IMR-90 (cell line): ENCODE measurements at regions not wholly inside any gene's neighbourhood (a gene's known extent, or its start where the extent isn't known, plus 50 kb on each side); places are given as distances from the start of the nearest gene placed in this dataset.

Experiments
- ATAC-seq: fragments of 200-7000 bp; cut with Tn5 transposase; 2 replicates; pipeline ENCODE4 v1.9.1; 2020; ENCODE audit warnings: low read depth, mild to moderate bottlenecking, moderate library complexity
- BruUV-seq: library from RNA; stranded (reverse); fragments of 400-500 nt; replicated peaks from 2 replicates; lab custom pipeline; 2021; lab: Mats Ljungman, UMichigan
- CTCF ChIA-PET: fragments of 300-600 bp; formaldehyde crosslinking; extraction: SDS; loops from one replicate; lab custom pipeline; 2021; ENCODE audit warnings: antibody characterized with exemption; lab: Yijun Ruan, JAX
- POLR2A ChIA-PET: fragments of 300-600 bp; sonication (Branson Sonifier 250); formaldehyde crosslinking; loops from one replicate; lab custom pipeline; 2022; ENCODE audit warnings: antibody characterized with exemption; ENCODE audit not compliant: unreplicated experiment; lab: Charles Lee
- DNase-seq: peaks from one replicate; pipeline ENCODE4 v3.0.0; 2013
- H2AFZ ChIP-seq: replicated peaks from 2 replicates; pipeline ENCODE3; 2013; ENCODE audit warnings: low read length, mild to moderate bottlenecking; ENCODE audit not compliant: poor library complexity
- H2AK5ac ChIP-seq: 2 replicates; pipeline ENCODE4 v1.6.1; 2013; ENCODE audit warnings: low read depth, low read length, inconsistent platforms
- H2AK9ac ChIP-seq: replicated peaks from 2 replicates; pipeline ENCODE3; 2013; ENCODE audit warnings: mild to moderate bottlenecking, low read depth, low read length, moderate library complexity; ENCODE audit not compliant: poor library complexity
- H2BK120ac ChIP-seq: 2 replicates; pipeline ENCODE4 v1.6.1; 2013; ENCODE audit warnings: low read depth, low read length, inconsistent platforms
- H2BK15ac ChIP-seq: 3 replicates; pipeline ENCODE4 v1.6.1; 2013; ENCODE audit warnings: low read depth, low read length, inconsistent platforms
- H2BK20ac ChIP-seq: 2 replicates; pipeline ENCODE4 v1.6.1; 2013; ENCODE audit warnings: low read depth, mild to moderate bottlenecking, inconsistent platforms, low read length, moderate library complexity
- H2BK5ac ChIP-seq: 2 replicates; pipeline ENCODE4 v1.6.1; 2013; ENCODE audit warnings: mild to moderate bottlenecking, low read depth, low read length, inconsistent platforms; ENCODE audit not compliant: poor library complexity, severe bottlenecking
- H3K14ac ChIP-seq: replicated peaks from 2 replicates; pipeline ENCODE4 v1.6.1; 2013; ENCODE audit warnings: low read depth, low read length, inconsistent platforms
- H3K18ac ChIP-seq: 2 replicates; pipeline ENCODE4 v1.6.1; 2013; ENCODE audit warnings: low read depth, low read length, control low read depth
- H3K23ac ChIP-seq: 2 replicates; pipeline ENCODE4 v1.6.1; 2013; ENCODE audit warnings: low read depth, low read length, inconsistent platforms
- H3K27ac ChIP-seq: 2 replicates; pipeline ENCODE4 v1.5.1; 2013; ENCODE audit warnings: mild to moderate bottlenecking, control low read depth, low read length; ENCODE audit not compliant: insufficient read depth
- H3K27me3 ChIP-seq: 2 replicates; pipeline ENCODE4 v1.6.1; 2013; ENCODE audit warnings: low read length; ENCODE audit not compliant: control insufficient read depth, insufficient read depth
- H3K36me3 ChIP-seq: 2 replicates; pipeline ENCODE4 v1.6.1; 2013; ENCODE audit warnings: low read length, mixed read lengths; ENCODE audit not compliant: control insufficient read depth, insufficient read depth
- H3K4ac ChIP-seq: 2 replicates; pipeline ENCODE4 v1.6.1; 2013; ENCODE audit warnings: low read depth, low read length, inconsistent platforms
- H3K4me1 ChIP-seq: 2 replicates; pipeline ENCODE4 v1.6.1; 2013; ENCODE audit warnings: low read length, mixed read lengths; ENCODE audit not compliant: control insufficient read depth, insufficient read depth
- H3K4me2 ChIP-seq: 2 replicates; pipeline ENCODE4 v1.6.1; 2013; ENCODE audit warnings: low read depth, mild to moderate bottlenecking, control low read depth, low read length, moderate library complexity
- H3K4me3 ChIP-seq: 2 replicates; pipeline ENCODE4 v1.5.1; 2013; ENCODE audit warnings: low read depth, mild to moderate bottlenecking, control low read depth, low read length, moderate library complexity; ENCODE audit not compliant: insufficient read depth
- H3K56ac ChIP-seq: 2 replicates; pipeline ENCODE4 v1.6.1; 2013; ENCODE audit warnings: low read length, inconsistent platforms; ENCODE audit not compliant: insufficient read depth; ENCODE audit errors: extremely low read depth
- H3K79me1 ChIP-seq, 2 experiments: 2 replicates each; pipeline ENCODE4 v1.6.1; 2013; ENCODE audit warnings: low read length in 2 of 2, inconsistent platforms in 1 of 2, low read depth in 1 of 2
- H3K9ac ChIP-seq: 2 replicates; pipeline ENCODE4 v1.6.1; 2013; ENCODE audit warnings: low read depth, low read length, control low read depth
- H3K9me1 ChIP-seq: 2 replicates; pipeline ENCODE4 v1.6.1; 2013; ENCODE audit warnings: low read length, inconsistent platforms; ENCODE audit not compliant: insufficient read depth
- H3K9me3 ChIP-seq: 2 replicates; pipeline ENCODE4 v1.6.1; 2013; ENCODE audit warnings: low read length; ENCODE audit not compliant: control insufficient read depth, insufficient read depth
- H4K20me1 ChIP-seq: 2 replicates; pipeline ENCODE4 v1.6.1; 2013; ENCODE audit warnings: low read length, inconsistent platforms; ENCODE audit not compliant: insufficient read depth
- H4K5ac ChIP-seq: 2 replicates; pipeline ENCODE4 v1.6.1; 2013; ENCODE audit warnings: mild to moderate bottlenecking, low read depth, low read length, control low read depth
- H4K8ac ChIP-seq, 2 experiments: 2 replicates each; pipeline ENCODE4 v1.6.1; 2013; ENCODE audit warnings: low read depth in 2 of 2, low read length in 2 of 2, control low read depth in 1 of 2, inconsistent platforms in 1 of 2
- H4K91ac ChIP-seq: 2 replicates; pipeline ENCODE4 v1.6.1; 2013; ENCODE audit warnings: low read depth, low read length, inconsistent platforms; ENCODE audit not compliant: insufficient read depth
- BHLHE40 ChIP-seq: fragments of 150-350 bp; IDR thresholded peaks from 2 replicates; pipeline ENCODE4 v1.6.1; 2016; ENCODE audit warnings: mild to moderate bottlenecking, low read depth, low read length
- CEBPB ChIP-seq: IDR thresholded peaks from 2 replicates; pipeline ENCODE4 v1.6.1; 2012; ENCODE audit warnings: low read depth, low read length, improper control_type of control experiment
- CHD1 ChIP-seq: IDR thresholded peaks from 2 replicates; pipeline ENCODE4 v1.6.1; 2012; ENCODE audit warnings: low read depth, low read length, improper control_type of control experiment
- FOS ChIP-seq: fragments of 150-350 bp; IDR thresholded peaks from 2 replicates; pipeline ENCODE4 v1.6.1; 2016; ENCODE audit warnings: low read depth, low read length
- MAFK ChIP-seq: IDR thresholded peaks from 2 replicates; pipeline ENCODE4 v1.6.1; 2012; ENCODE audit warnings: low read depth, low read length, improper control_type of control experiment
- MAZ ChIP-seq: IDR thresholded peaks from 2 replicates; pipeline ENCODE4 v1.6.1; 2012; ENCODE audit warnings: low read depth, mild to moderate bottlenecking, low read length, improper control_type of control experiment, moderate library complexity, borderline replicate concordance
- MXI1 ChIP-seq: IDR thresholded peaks from 2 replicates; pipeline ENCODE4 v1.6.1; 2012; ENCODE audit warnings: low read depth, mild to moderate bottlenecking, low read length, moderate library complexity, borderline replicate concordance
- NFE2L2 ChIP-seq: fragments of 150-350 bp; IDR thresholded peaks from 2 replicates; pipeline ENCODE4 v1.6.1; 2016; ENCODE audit warnings: low read depth, mild to moderate bottlenecking, low read length
- POLR2A ChIP-seq: IDR thresholded peaks from 2 replicates; pipeline ENCODE4 v1.6.1; 2012; ENCODE audit warnings: mild to moderate bottlenecking, low read depth, low read length
- RAD21 ChIP-seq: IDR thresholded peaks from 2 replicates; pipeline ENCODE4 v1.6.1; 2012; ENCODE audit warnings: low read length, improper control_type of control experiment
- RCOR1 ChIP-seq: IDR thresholded peaks from 2 replicates; pipeline ENCODE4 v1.6.1; 2012; ENCODE audit warnings: mild to moderate bottlenecking, low read length, improper control_type of control experiment; ENCODE audit not compliant: insufficient replicate concordance
- RFX5 ChIP-seq: IDR thresholded peaks from 2 replicates; pipeline ENCODE4 v1.8.0; 2012; ENCODE audit warnings: low read depth, mild to moderate bottlenecking, low read length, moderate library complexity
- SMC3 ChIP-seq: fragments of 150-350 bp; IDR thresholded peaks from 2 replicates; pipeline ENCODE4 v1.6.1; 2016; ENCODE audit warnings: low read depth, mild to moderate bottlenecking, antibody characterized with exemption, low read length, moderate library complexity
- WGBS, 2 experiments: methylation state at CpG; one replicate each; pipeline versions ENCODE4 v1.1.5 to v1.1.7; 2013; ENCODE audit warnings: missing lambda C conversion rate in 2 of 2; ENCODE audit not compliant: insufficient read length in 1 of 2; ENCODE audit errors: extremely low coverage in 2 of 2; 5-methylcytosine and 5-hydroxymethylcytosine counted together
- dilution Hi-C: fragments of 300-500 bp; cut with HindIII; formaldehyde crosslinking; loops from one replicate; pipeline ENCODE4 v1.14.3; 2018; ENCODE audit warnings: low sequenced_read_pairs; ENCODE audit not compliant: unreplicated experiment
- in situ Hi-C: fragments of 300-500 bp; cut with MboI; formaldehyde crosslinking; loops from 3 replicates; pipeline ENCODE4 v1.14.3; 2019; ENCODE audit warnings: low sequenced_read_pairs, inconsistent platforms, mixed read lengths
- intact Hi-C: fragments of 100-400 bp; cut with micrococcal nuclease; formaldehyde crosslinking; loops from 2 replicates; pipeline ENCODE4 v1.10.0; 2022
- TF ChIP-seq, protein P1 (sequence below): fragments of 150-350 bp; IDR thresholded peaks from 2 replicates; pipeline ENCODE4 v1.6.1; 2016; ENCODE audit warnings: low read depth, mild to moderate bottlenecking, low read length, moderate library complexity, borderline replicate concordance
- TF ChIP-seq, protein P2 (sequence below): conservative IDR thresholded peaks from 2 replicates; pipeline ENCODE4 v1.5.1; 2012; ENCODE audit warnings: mild to moderate bottlenecking, low read depth, low read length, improper control_type of control experiment
- TF ChIP-seq, protein P3 (sequence below): fragments of 150-350 bp; IDR thresholded peaks from 2 replicates; pipeline ENCODE4 v1.6.1; 2017; ENCODE audit warnings: mild to moderate bottlenecking, antibody characterized with exemption, low read length, low read depth

DNA sequence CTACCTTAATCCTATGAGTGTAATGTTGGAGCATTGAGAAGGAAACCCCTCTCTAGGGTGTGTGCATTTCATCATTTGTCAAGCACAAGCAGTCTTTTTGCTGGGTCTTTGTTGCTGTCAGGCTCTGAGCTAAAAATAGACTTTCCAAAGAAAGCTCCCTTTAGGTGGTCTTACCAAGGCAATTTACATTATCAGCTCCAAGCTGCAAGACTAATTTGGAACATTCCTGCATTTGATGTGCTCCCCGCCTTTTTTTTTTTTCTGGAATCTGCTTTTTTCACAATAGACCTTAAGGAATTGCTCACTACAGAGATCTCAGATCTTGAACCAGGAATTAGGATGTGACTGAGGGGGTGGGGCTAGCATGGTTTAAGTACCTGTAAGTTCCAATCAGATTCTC, 60.6 kb upstream of the STAC start:
- intact Hi-C loops (no loop called here), dilution Hi-C loops (no loop called here), in situ Hi-C loops (no loop called here)
- no peak overlapping the region for H2BK20ac ChIP-seq
- H3K14ac ChIP-seq: no peak overlapping the region
- H2BK120ac ChIP-seq: no peak overlapping the region
- no peak overlapping the region for H3K9ac ChIP-seq
- ChIA-PET POLR2A (no interaction called here), CTCF (no interaction called here)
- H2AK5ac ChIP-seq: no peak overlapping the region
- no peak overlapping the region for H2AK9ac ChIP-seq
- no peaks in the 10 kb centered on the region for H4K20me1 ChIP-seq
- no CpG with 5 or more reads among the region's 1 CpG for WGBS, 2 experiments
- BruUV-seq: no TSS peak
- H2BK5ac ChIP-seq: no peak overlapping the region
- H3K4me2 ChIP-seq: no peak overlapping the region
- no peak for TF ChIP-seq MAZ
- no peak for TF ChIP-seq MXI1
- no peak for TF ChIP-seq RFX5
- no peak for TF ChIP-seq BHLHE40
- TF ChIP-seq, protein P1, sequence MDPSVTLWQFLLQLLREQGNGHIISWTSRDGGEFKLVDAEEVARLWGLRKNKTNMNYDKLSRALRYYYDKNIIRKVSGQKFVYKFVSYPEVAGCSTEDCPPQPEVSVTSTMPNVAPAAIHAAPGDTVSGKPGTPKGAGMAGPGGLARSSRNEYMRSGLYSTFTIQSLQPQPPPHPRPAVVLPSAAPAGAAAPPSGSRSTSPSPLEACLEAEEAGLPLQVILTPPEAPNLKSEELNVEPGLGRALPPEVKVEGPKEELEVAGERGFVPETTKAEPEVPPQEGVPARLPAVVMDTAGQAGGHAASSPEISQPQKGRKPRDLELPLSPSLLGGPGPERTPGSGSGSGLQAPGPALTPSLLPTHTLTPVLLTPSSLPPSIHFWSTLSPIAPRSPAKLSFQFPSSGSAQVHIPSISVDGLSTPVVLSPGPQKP: no peak
- TF ChIP-seq FOS: no peak
- TF ChIP-seq POLR2A: no peak
- no peak for TF ChIP-seq CHD1
- TF ChIP-seq, protein P2, sequence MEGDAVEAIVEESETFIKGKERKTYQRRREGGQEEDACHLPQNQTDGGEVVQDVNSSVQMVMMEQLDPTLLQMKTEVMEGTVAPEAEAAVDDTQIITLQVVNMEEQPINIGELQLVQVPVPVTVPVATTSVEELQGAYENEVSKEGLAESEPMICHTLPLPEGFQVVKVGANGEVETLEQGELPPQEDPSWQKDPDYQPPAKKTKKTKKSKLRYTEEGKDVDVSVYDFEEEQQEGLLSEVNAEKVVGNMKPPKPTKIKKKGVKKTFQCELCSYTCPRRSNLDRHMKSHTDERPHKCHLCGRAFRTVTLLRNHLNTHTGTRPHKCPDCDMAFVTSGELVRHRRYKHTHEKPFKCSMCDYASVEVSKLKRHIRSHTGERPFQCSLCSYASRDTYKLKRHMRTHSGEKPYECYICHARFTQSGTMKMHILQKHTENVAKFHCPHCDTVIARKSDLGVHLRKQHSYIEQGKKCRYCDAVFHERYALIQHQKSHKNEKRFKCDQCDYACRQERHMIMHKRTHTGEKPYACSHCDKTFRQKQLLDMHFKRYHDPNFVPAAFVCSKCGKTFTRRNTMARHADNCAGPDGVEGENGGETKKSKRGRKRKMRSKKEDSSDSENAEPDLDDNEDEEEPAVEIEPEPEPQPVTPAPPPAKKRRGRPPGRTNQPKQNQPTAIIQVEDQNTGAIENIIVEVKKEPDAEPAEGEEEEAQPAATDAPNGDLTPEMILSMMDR: no peak
- TF ChIP-seq, protein P3, sequence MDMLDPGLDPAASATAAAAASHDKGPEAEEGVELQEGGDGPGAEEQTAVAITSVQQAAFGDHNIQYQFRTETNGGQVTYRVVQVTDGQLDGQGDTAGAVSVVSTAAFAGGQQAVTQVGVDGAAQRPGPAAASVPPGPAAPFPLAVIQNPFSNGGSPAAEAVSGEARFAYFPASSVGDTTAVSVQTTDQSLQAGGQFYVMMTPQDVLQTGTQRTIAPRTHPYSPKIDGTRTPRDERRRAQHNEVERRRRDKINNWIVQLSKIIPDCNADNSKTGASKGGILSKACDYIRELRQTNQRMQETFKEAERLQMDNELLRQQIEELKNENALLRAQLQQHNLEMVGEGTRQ: no peak
- no peak for TF ChIP-seq MAFK
- no peak for TF ChIP-seq RCOR1
- no peak for TF ChIP-seq SMC3
- TF ChIP-seq NFE2L2: no peak
- no peak for TF ChIP-seq CEBPB
- TF ChIP-seq RAD21: no peak
- H3K27me3 ChIP-seq: no peaks in the 10 kb centered on the region
- no peak overlapping the region for H2AFZ ChIP-seq
- no peak for DNase-seq
- no peak overlapping the region for H3K27ac ChIP-seq
- H3K79me1 ChIP-seq: no peaks in the 10 kb centered on the region
- H3K23ac ChIP-seq: no peak overlapping the region
- H3K18ac ChIP-seq: no peak overlapping the region
- no peaks in the 10 kb centered on the region for H3K9me1 ChIP-seq
- H2BK15ac ChIP-seq: no peak overlapping the region
- no peak overlapping the region for H4K5ac ChIP-seq
- ATAC-seq: no peak
- no peak overlapping the region for H4K91ac ChIP-seq
- no peaks in the 10 kb centered on the region for H3K36me3 ChIP-seq
- H3K4ac ChIP-seq: no peak overlapping the region
- no peaks in the 10 kb centered on the region for H3K4me1 ChIP-seq
- H4K8ac ChIP-seq: no peak overlapping the region
- H3K56ac ChIP-seq: no peak overlapping the region
- H3K9me3 ChIP-seq: peaks cover 3% of the 10 kb centered on the region; the same call in 1 of the 2 replicates
- H3K4me3 ChIP-seq: no peak overlapping the region
